ENCODE measurements at regions not wholly inside any gene's neighbourhood (a gene's known extent, or its start where the extent isn't known, plus 50 kb on each side); places are given as distances from the start of the nearest gene placed in this dataset.

DNA sequence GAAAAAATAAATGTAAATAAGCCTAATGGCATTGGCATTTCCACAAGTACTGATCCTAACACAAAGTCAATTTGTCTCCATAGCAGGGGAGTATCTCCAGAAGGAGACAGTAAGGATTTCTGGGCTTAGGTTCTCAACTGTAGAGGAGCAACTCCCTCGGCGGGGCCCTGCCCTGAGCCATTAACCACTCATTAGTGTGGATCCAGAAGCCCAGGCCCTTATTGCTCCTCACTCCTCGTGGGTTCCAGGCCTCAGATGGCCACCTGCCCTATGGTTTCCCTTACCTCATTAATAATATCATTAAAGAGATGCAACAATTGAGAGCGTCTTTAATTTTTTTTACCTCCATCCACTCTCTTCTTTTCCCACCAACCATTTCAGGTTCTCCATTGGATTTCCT lies 85.3 kb upstream of the CLDN18 start:
- DNase-seq (ENCODE audit: low spot score in 2 of 2): no peak
- no peaks in the 10 kb centered on the region for H3K9me3 Mint-ChIP-seq
- ATAC-seq (replicated peaks; ENCODE audit: extremely low read depth, poor library complexity, severe bottlenecking): no peak
- H3K4me1 Mint-ChIP-seq: no peaks in the 10 kb centered on the region
- H3K27ac Mint-ChIP-seq (ENCODE audit: low read depth): no peak overlapping the region
- H3K4me3 Mint-ChIP-seq: no peak overlapping the region
- H3K27me3 Mint-ChIP-seq: peaks cover 10% of the 10 kb centered on the region
- H3K36me3 Mint-ChIP-seq (ENCODE audit: insufficient read depth): peaks cover 2% of the 10 kb centered on the region

DNA sequence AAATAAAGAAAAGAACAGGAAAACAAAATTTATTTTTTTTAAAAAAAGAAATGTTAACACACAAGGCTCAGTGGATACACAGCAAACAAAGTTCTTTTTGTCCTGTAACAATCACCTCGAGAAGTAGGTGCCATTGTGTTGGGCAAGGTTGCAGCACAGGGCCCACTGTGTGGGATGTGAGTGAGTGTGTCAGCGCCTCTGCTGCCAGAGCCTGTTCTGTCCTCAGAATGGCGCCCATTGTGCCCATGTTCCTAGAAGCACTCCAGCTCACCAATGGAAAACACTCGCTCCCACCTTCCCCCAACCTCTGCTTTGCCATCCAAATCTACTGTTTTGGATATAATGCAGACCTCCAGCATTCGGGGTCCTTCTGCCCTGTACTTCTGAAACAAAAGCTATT lies 84.9 kb upstream of the CLDN18 start:
- H3K4me3 Mint-ChIP-seq: no peak overlapping the region
- DNase-seq (ENCODE audit: low spot score in 2 of 2): no peak
- no peaks in the 10 kb centered on the region for H3K4me1 Mint-ChIP-seq
- no peaks in the 10 kb centered on the region for H3K9me3 Mint-ChIP-seq
- peaks cover 6% of the 10 kb centered on the region for H3K27me3 Mint-ChIP-seq
- peaks cover 2% of the 10 kb centered on the region for H3K36me3 Mint-ChIP-seq (ENCODE audit: insufficient read depth)
- no peak overlapping the region for H3K27ac Mint-ChIP-seq (ENCODE audit: low read depth)
- ATAC-seq (replicated peaks; ENCODE audit: extremely low read depth, poor library complexity, severe bottlenecking): no peak

GRCh38 chr3:137926991-137927390 lies 83.0 kb upstream of the CLDN18 start:
- no peaks in the 10 kb centered on the region for H3K9me3 Mint-ChIP-seq

GRCh38 chr3:137930976-137931375 lies 79.0 kb upstream of the CLDN18 start:
- no peaks in the 10 kb centered on the region for H3K4me1 Mint-ChIP-seq
- peaks cover 11% of the 10 kb centered on the region for H3K27me3 Mint-ChIP-seq
- no peak for ATAC-seq (replicated peaks; ENCODE audit: extremely low read depth, poor library complexity, severe bottlenecking)
- H3K36me3 Mint-ChIP-seq (ENCODE audit: insufficient read depth): peaks cover 2% of the 10 kb centered on the region
- no peak overlapping the region for H3K4me3 Mint-ChIP-seq
- no peak overlapping the region for H3K27ac Mint-ChIP-seq (ENCODE audit: low read depth)
- no peak for DNase-seq (ENCODE audit: low spot score in 2 of 2)
- no peaks in the 10 kb centered on the region for H3K9me3 Mint-ChIP-seq

More at GRCh38 chr3:137926991-137927390, 83.0 kb upstream of the CLDN18 start:
- Mint-ChIP-seq H3K4me1 (no peaks in the 10 kb centered on the region), H3K4me3 (no peak overlapping the region), H3K27ac (ENCODE audit: low read depth) (no peak overlapping the region), H3K36me3 (ENCODE audit: insufficient read depth) (peaks cover 2% of the 10 kb centered on the region), H3K27me3 (peaks cover 4% of the 10 kb centered on the region)
- no peak for DNase-seq (ENCODE audit: low spot score in 2 of 2)
- ATAC-seq (replicated peaks; ENCODE audit: extremely low read depth, poor library complexity, severe bottlenecking): no peak

- ATAC-seq (replicated peaks; ENCODE audit: extremely low read depth, poor library complexity, severe bottlenecking) (no peak), DNase-seq (ENCODE audit: low spot score in 2 of 2) (no peak)
- Mint-ChIP-seq H3K27ac (ENCODE audit: low read depth) (no peak overlapping the region), H3K4me3 (no peak overlapping the region), H3K9me3 (no peaks in the 10 kb centered on the region), H3K27me3 (peaks cover 15% of the 10 kb centered on the region), H3K36me3 (ENCODE audit: insufficient read depth) (peaks cover 2% of the 10 kb centered on the region), H3K4me1 (no peaks in the 10 kb centered on the region)
These were observed 71.1 kb upstream of the CLDN18 start for GRCh38 chr3:137938876-137939275.

DNA sequence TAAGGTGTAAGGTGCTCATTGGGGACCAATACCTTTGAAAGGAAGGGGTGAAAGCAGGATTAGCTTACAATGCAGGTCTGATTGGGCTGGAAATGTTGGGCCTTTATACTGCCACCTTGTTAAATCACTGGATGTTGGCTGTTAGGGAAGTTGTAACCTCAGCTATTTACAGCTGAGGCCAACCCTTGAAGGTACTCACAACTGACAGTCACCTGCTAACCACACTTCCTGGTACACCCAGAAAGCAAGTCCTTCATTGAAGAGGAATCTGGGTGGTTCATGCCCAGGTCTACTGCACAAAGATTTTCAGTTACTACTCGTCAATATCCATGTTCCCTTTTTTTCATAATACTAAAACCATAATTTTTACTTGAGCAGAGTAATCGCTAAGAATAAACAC lies 65.4 kb upstream of the CLDN18 start:
- H3K27ac Mint-ChIP-seq (ENCODE audit: low read depth): no peak overlapping the region
- no peaks in the 10 kb centered on the region for H3K9me3 Mint-ChIP-seq
- ATAC-seq (replicated peaks; ENCODE audit: extremely low read depth, poor library complexity, severe bottlenecking) (no peak), DNase-seq (ENCODE audit: low spot score in 2 of 2) (no peak)
- no peak overlapping the region for H3K4me3 Mint-ChIP-seq
- H3K27me3 Mint-ChIP-seq: no peaks in the 10 kb centered on the region
- H3K36me3 Mint-ChIP-seq (ENCODE audit: insufficient read depth): peaks cover 2% of the 10 kb centered on the region
- peaks cover 7% of the 10 kb centered on the region for H3K4me1 Mint-ChIP-seq

- Mint-ChIP-seq H3K9me3 (no peaks in the 10 kb centered on the region), H3K27me3 (no peaks in the 10 kb centered on the region), H3K4me1 (peaks cover 7% of the 10 kb centered on the region), H3K4me3 (no peak overlapping the region), H3K36me3 (ENCODE audit: insufficient read depth) (peaks cover under 1% of the 10 kb centered on the region), H3K27ac (ENCODE audit: low read depth) (no peak overlapping the region)
- no peak for ATAC-seq (replicated peaks; ENCODE audit: extremely low read depth, poor library complexity, severe bottlenecking)
- DNase-seq (ENCODE audit: low spot score in 2 of 2): peak in 1 of 2 donors; percentile 14
These were observed 63.5 kb upstream of the CLDN18 start for GRCh38 chr3:137946356-137946973.

DNA sequence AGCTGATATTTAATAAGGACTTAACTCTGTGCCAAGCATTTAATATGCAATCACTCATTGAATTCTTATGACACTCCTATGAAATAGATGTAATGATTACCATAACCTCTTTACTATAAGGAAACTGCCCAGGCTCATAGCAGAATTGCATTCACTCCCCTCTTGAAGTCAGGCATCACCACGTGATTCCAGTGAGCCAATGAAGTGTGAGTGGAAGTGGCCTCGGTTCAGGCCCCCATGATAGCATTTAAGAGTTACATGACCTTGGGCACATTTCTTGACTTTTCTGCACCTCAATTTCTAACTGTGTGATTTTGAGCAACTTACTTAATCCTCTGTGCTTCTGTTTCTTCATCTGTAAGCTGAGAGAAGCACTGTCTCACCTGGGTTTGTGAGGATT lies 62.8 kb upstream of the CLDN18 start:
- Mint-ChIP-seq H3K27ac (ENCODE audit: low read depth) (no peak overlapping the region), H3K9me3 (no peaks in the 10 kb centered on the region), H3K4me1 (peaks cover 7% of the 10 kb centered on the region), H3K27me3 (peaks cover 6% of the 10 kb centered on the region), H3K36me3 (ENCODE audit: insufficient read depth) (no peaks in the 10 kb centered on the region), H3K4me3 (no peak overlapping the region)
- DNase-seq (ENCODE audit: low spot score in 2 of 2) (no peak), ATAC-seq (replicated peaks; ENCODE audit: extremely low read depth, poor library complexity, severe bottlenecking) (no peak)

GRCh38 chr3:137948400-137949072 lies 61.4 kb upstream of the CLDN18 start:
- no peaks in the 10 kb centered on the region for H3K9me3 Mint-ChIP-seq
- no peak overlapping the region for H3K27ac Mint-ChIP-seq (ENCODE audit: low read depth)
- peaks cover 20% of the 10 kb centered on the region for H3K27me3 Mint-ChIP-seq
- H3K4me3 Mint-ChIP-seq: no peak overlapping the region
- H3K36me3 Mint-ChIP-seq (ENCODE audit: insufficient read depth): no peaks in the 10 kb centered on the region
- ATAC-seq (replicated peaks; ENCODE audit: extremely low read depth, poor library complexity, severe bottlenecking) (no peak), DNase-seq (ENCODE audit: low spot score in 2 of 2) (no peak)
- peaks cover 7% of the 10 kb centered on the region for H3K4me1 Mint-ChIP-seq

DNA sequence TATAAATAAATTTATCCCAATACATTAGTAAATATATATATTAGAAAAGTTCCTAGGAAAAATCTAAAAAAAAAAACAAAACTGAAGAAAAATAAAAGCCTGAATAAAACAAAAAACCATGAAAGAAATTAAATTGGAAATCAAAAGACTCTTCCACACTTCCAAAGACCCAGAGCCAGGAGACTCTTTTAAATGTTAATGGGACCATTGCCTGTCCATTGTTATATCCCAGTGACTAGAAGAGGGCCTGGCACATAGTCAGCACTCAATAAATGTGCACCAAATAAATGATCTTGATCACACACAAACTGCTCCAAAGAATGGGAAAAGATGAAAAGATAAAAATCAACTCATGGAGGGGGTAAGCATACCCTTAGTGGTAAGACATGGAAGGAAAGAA lies 51.3 kb upstream of the CLDN18 start:
- Mint-ChIP-seq H3K27me3 (peaks cover 39% of the 10 kb centered on the region), H3K9me3 (peaks cover 6% of the 10 kb centered on the region), H3K4me1 (no peaks in the 10 kb centered on the region), H3K36me3 (ENCODE audit: insufficient read depth) (no peaks in the 10 kb centered on the region), H3K4me3 (no peak overlapping the region), H3K27ac (ENCODE audit: low read depth) (no peak overlapping the region)
- ATAC-seq (replicated peaks; ENCODE audit: extremely low read depth, poor library complexity, severe bottlenecking): no peak
- DNase-seq (ENCODE audit: low spot score in 2 of 2): no peak

Data from central memory CD8-positive, alpha-beta T cell (primary cell).